Caco-2 (cell line): ENCODE measurements at regions not wholly inside any gene's neighbourhood (a gene's known extent, or its start where the extent isn't known, plus 50 kb on each side); places are given as distances from the start of the nearest gene placed in this dataset.

Source experiments
- BruUV-seq: library from RNA; stranded (reverse); fragments of 400-500 nt; replicated peaks from 2 replicates; lab custom pipeline; 2021; lab: Mats Ljungman, UMichigan
- CTCF ChIA-PET: fragments of 300-600 bp; sonication (Branson Sonifier 250); formaldehyde crosslinking; loops from one replicate; lab custom pipeline; 2022; ENCODE audit warnings: antibody characterized with exemption; lab: Charles Lee
- POLR2A ChIA-PET: fragments of 300-600 bp; sonication (Branson Sonifier 250); formaldehyde crosslinking; loops from one replicate; lab custom pipeline; 2022; ENCODE audit warnings: antibody characterized with exemption; lab: Charles Lee
- DNase-seq, 2 experiments: peaks; one replicate each; pipeline versions ENCODE4 v3.0.0 to v3.0.0-alpha.2; 2020 to 2022
- H3K27me3 ChIP-seq: replicated peaks from 2 replicates; pipeline ENCODE4 v1.6.0; 2011; ENCODE audit warnings: low read length; ENCODE audit not compliant: control insufficient read depth, insufficient read depth
- H3K36me3 ChIP-seq: 2 replicates; pipeline ENCODE4 v1.5.1; 2011; ENCODE audit warnings: low read length; ENCODE audit not compliant: control insufficient read depth, insufficient read depth
- H3K4me1 ChIP-seq: fragments of 250-450 bp; sonication (Bioruptor Pico); 2 replicates; pipeline ENCODE4 v1.5.1; 2020; ENCODE audit warnings: mild to moderate bottlenecking
- H3K4me3 ChIP-seq: 2 replicates; pipeline ENCODE4 v1.5.1; 2011; ENCODE audit warnings: low read depth, mild to moderate bottlenecking, control low read depth, low read length
- H3K9me3 ChIP-seq: fragments of 250-450 bp; sonication (Bioruptor Pico); 2 replicates; pipeline ENCODE4 v1.5.1; 2020; ENCODE audit warnings: mild to moderate bottlenecking, moderate library complexity
- H3K27ac Mint-ChIP-seq: one replicate; pipeline ENCODE4 v1.8.0; 2022; ENCODE audit warnings: mixed read lengths; ENCODE audit not compliant: unreplicated experiment
- H3K27me3 Mint-ChIP-seq: one replicate; pipeline ENCODE4 v1.8.0; 2022; ENCODE audit warnings: mixed read lengths; ENCODE audit not compliant: insufficient read depth, unreplicated experiment
- H3K36me3 Mint-ChIP-seq: one replicate; pipeline ENCODE4 v1.8.0; 2022; ENCODE audit warnings: mild to moderate bottlenecking, mixed read lengths; ENCODE audit not compliant: insufficient read depth, unreplicated experiment
- H3K4me1 Mint-ChIP-seq: one replicate; pipeline ENCODE4 v1.8.0; 2022; ENCODE audit warnings: low read depth, mixed read lengths; ENCODE audit not compliant: unreplicated experiment
- H3K4me3 Mint-ChIP-seq: one replicate; pipeline ENCODE4 v1.8.0; 2022; ENCODE audit warnings: mild to moderate bottlenecking, moderate library complexity, mixed read lengths; ENCODE audit not compliant: unreplicated experiment
- H3K9me3 Mint-ChIP-seq: one replicate; pipeline ENCODE4 v1.8.0; 2022; ENCODE audit warnings: mixed read lengths; ENCODE audit not compliant: unreplicated experiment
- CTCF ChIP-seq, 2 experiments: fragments of 200-600 bp in 1 of 2; IDR thresholded peaks; 1 replicate in 1 of 2; 2 replicates in 1 of 2; pipeline versions ENCODE4 v1.5.1 to v1.8.0; 2011 to 2022; ENCODE audit warnings: antibody characterized with exemption in 1 of 2, control low read depth in 1 of 2, inconsistent platforms in 1 of 2, low read depth in 1 of 2, low read length in 1 of 2, mild to moderate bottlenecking in 1 of 2, moderate library complexity in 1 of 2; ENCODE audit not compliant: insufficient read depth in 1 of 2, severe bottlenecking in 1 of 2, unreplicated experiment in 1 of 2
- intact Hi-C: fragments of 100-400 bp; cut with micrococcal nuclease; formaldehyde crosslinking; loops from one replicate; pipeline ENCODE4 v1.10.0; 2022; ENCODE audit not compliant: unreplicated experiment

GRCh38 chr5:96275051-96275450 lies 158.0 kb downstream of the PCSK1 start:
- H3K9me3 Mint-ChIP-seq, result peaks cover 8% of the 10 kb centered on the region
- no peaks in the 10 kb centered on the region for H3K27me3 ChIP-seq
- peaks cover 5% of the 10 kb centered on the region; the same call in 1 of the 2 replicates for H3K9me3 ChIP-seq
- H3K4me1 ChIP-seq, result peaks cover 5% of the 10 kb centered on the region; the same call in 1 of the 2 replicates
- H3K36me3 ChIP-seq, result no peaks in the 10 kb centered on the region
- no peak overlapping the region for H3K27ac Mint-ChIP-seq
- no peak overlapping the region for H3K4me3 ChIP-seq
- intact Hi-C loops, result no loop called here
- no peak overlapping the region for H3K4me3 Mint-ChIP-seq
- H3K36me3 Mint-ChIP-seq, result no peaks in the 10 kb centered on the region
- no peaks in the 10 kb centered on the region for H3K4me1 Mint-ChIP-seq
- H3K27me3 Mint-ChIP-seq, result no peaks in the 10 kb centered on the region
- no TSS peak for BruUV-seq
- no peak for TF ChIP-seq CTCF (IDR thresholded peaks at IDR 0.05; ENCODE audit: insufficient read depth in 1 of 2, low read depth in 1 of 2, low read length in 1 of 2, severe bottlenecking in 1 of 2, unreplicated experiment in 1 of 2)
- ChIA-PET POLR2A (no interaction called here), CTCF (no interaction called here)
- DNase-seq, result no peak

GRCh38 chr5:96265487-96265886 lies 167.6 kb downstream of the PCSK1 start:
- no peaks in the 10 kb centered on the region for H3K36me3 Mint-ChIP-seq
- H3K4me1 ChIP-seq, result no peaks in the 10 kb centered on the region

GRCh38 chr5:96264047-96264446 lies 169.0 kb downstream of the PCSK1 start:
- intact Hi-C loops, result no loop called here
- peaks cover 23% of the 10 kb centered on the region for H3K9me3 Mint-ChIP-seq
- H3K4me3 Mint-ChIP-seq, result no peak overlapping the region
- no peak for DNase-seq
- H3K4me3 ChIP-seq, result no peak overlapping the region
- H3K27me3 Mint-ChIP-seq, result no peaks in the 10 kb centered on the region
- peaks cover 5% of the 10 kb centered on the region; the same call in 1 of the 2 replicates for H3K4me1 ChIP-seq
- H3K27ac Mint-ChIP-seq, result no peak overlapping the region
- CTCF ChIA-PET, result no interaction called here
- no peaks in the 10 kb centered on the region for H3K27me3 ChIP-seq
- H3K4me1 Mint-ChIP-seq, result peaks cover 4% of the 10 kb centered on the region
- H3K36me3 Mint-ChIP-seq, result no peaks in the 10 kb centered on the region
- no peaks in the 10 kb centered on the region for H3K36me3 ChIP-seq
- POLR2A ChIA-PET, result no interaction called here
- no TSS peak for BruUV-seq
- TF ChIP-seq CTCF (IDR thresholded peaks at IDR 0.05; ENCODE audit: insufficient read depth in 1 of 2, low read depth in 1 of 2, low read length in 1 of 2, severe bottlenecking in 1 of 2, unreplicated experiment in 1 of 2), result no peak
- peaks cover 7% of the 10 kb centered on the region for H3K9me3 ChIP-seq

More at GRCh38 chr5:96265487-96265886, 167.6 kb downstream of the PCSK1 start:
- Histone ChIP-seq H3K9me3 (peaks cover 7% of the 10 kb centered on the region), H3K27me3 (no peaks in the 10 kb centered on the region), H3K36me3 (no peaks in the 10 kb centered on the region), H3K4me3 (no peak overlapping the region)
- no peak for DNase-seq
- Mint-ChIP-seq H3K9me3 (peaks cover 34% of the 10 kb centered on the region), H3K27ac (no peak overlapping the region), H3K4me1 (no peaks in the 10 kb centered on the region), H3K27me3 (no peaks in the 10 kb centered on the region), H3K4me3 (no peak overlapping the region)
- ChIA-PET CTCF (no interaction called here), POLR2A (no interaction called here)
- intact Hi-C loops, result no loop called here
- no TSS peak for BruUV-seq
- TF ChIP-seq CTCF (IDR thresholded peaks at IDR 0.05; ENCODE audit: insufficient read depth in 1 of 2, low read depth in 1 of 2, low read length in 1 of 2, severe bottlenecking in 1 of 2, unreplicated experiment in 1 of 2), result no peak
